ENCODE measurements at regions not wholly inside any gene's neighbourhood (a gene's known extent, or its start where the extent isn't known, plus 50 kb on each side); places are given as distances from the start of the nearest gene placed in this dataset.

DNA sequence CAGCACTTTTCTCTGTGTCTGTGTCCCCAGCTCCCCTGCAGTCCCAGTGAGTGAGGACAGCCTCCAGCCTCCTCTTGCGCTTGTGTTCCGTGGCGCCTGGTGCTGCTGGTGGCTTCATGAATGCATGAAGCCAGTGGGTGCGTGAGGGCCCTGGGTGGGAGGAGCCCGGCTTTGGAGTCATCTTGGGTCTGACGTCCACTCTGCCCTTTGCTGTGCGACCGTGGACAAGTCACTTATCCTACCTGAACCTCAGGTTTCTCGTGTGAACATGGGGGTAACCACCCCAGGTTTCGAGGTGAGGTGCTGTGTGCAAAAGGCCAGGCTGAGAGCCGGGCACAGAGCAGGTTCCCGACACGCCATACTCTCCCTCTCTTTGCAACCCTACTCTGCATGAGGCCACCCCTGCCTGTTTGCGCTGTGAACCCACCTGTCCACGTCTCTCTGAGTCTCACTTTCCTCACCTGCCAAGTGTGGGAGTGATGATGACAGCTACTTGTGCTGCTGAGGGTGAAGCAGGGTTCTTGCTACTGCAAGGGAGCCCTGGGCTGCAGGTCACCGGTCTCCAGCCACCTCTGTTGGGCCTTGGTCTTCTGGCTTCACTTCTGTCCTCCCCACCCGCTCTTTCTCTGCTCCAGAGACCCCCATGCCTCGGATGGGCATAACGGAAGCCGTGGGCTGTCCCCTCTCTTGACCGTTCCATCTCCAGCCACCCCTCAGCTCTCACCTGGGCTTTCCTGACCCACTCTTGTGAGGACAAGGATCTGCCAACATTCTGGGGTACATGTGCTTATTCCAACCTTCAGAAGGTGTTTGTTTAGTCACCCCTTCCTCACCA lies 537.6 kb downstream of the TBC1D22A start:
- TF ChIP-seq, protein P1, sequence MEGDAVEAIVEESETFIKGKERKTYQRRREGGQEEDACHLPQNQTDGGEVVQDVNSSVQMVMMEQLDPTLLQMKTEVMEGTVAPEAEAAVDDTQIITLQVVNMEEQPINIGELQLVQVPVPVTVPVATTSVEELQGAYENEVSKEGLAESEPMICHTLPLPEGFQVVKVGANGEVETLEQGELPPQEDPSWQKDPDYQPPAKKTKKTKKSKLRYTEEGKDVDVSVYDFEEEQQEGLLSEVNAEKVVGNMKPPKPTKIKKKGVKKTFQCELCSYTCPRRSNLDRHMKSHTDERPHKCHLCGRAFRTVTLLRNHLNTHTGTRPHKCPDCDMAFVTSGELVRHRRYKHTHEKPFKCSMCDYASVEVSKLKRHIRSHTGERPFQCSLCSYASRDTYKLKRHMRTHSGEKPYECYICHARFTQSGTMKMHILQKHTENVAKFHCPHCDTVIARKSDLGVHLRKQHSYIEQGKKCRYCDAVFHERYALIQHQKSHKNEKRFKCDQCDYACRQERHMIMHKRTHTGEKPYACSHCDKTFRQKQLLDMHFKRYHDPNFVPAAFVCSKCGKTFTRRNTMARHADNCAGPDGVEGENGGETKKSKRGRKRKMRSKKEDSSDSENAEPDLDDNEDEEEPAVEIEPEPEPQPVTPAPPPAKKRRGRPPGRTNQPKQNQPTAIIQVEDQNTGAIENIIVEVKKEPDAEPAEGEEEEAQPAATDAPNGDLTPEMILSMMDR (IDR thresholded peaks at IDR 0.05 in 2 of 3, conservative IDR thresholded peaks at IDR 0.05 in 1 of 3; ENCODE audit: borderline replicate concordance in 1 of 3, insufficient read depth in 1 of 3, low read depth in 2 of 3, low read length in 2 of 3) = no peak
- TF ChIP-seq POLR2A (IDR thresholded peaks at IDR 0.05; ENCODE audit: borderline replicate concordance, extremely low read depth, insufficient read depth, insufficient read length) = no peak
- TF ChIP-seq EZH2phosphoT487 (IDR thresholded peaks at IDR 0.05; ENCODE audit: borderline replicate concordance) = no peak
- TF ChIP-seq, protein P2, sequence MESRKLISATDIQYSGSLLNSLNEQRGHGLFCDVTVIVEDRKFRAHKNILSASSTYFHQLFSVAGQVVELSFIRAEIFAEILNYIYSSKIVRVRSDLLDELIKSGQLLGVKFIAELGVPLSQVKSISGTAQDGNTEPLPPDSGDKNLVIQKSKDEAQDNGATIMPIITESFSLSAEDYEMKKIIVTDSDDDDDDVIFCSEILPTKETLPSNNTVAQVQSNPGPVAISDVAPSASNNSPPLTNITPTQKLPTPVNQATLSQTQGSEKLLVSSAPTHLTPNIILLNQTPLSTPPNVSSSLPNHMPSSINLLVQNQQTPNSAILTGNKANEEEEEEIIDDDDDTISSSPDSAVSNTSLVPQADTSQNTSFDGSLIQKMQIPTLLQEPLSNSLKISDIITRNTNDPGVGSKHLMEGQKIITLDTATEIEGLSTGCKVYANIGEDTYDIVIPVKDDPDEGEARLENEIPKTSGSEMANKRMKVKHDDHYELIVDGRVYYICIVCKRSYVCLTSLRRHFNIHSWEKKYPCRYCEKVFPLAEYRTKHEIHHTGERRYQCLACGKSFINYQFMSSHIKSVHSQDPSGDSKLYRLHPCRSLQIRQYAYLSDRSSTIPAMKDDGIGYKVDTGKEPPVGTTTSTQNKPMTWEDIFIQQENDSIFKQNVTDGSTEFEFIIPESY (IDR thresholded peaks at IDR 0.05; ENCODE audit: extremely low read depth, insufficient replicate concordance, low read length) = no peak
- no peak for TF ChIP-seq ELF1 (IDR thresholded peaks at IDR 0.05; ENCODE audit: borderline replicate concordance, low read depth)
- TF ChIP-seq EGR1 (IDR thresholded peaks at IDR 0.05; ENCODE audit: low read depth) = no peak
- TF ChIP-seq YY1 (IDR thresholded peaks at IDR 0.05; ENCODE audit: extremely low read depth, insufficient replicate concordance, low read depth, low read length) = no peak
- TF ChIP-seq, protein P3, sequence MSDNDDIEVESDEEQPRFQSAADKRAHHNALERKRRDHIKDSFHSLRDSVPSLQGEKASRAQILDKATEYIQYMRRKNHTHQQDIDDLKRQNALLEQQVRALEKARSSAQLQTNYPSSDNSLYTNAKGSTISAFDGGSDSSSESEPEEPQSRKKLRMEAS (IDR thresholded peaks at IDR 0.05) = no peak
- no peak for TF ChIP-seq JUND (IDR thresholded peaks at IDR 0.05)
